Embryonic facial prominence (tissue), 1 donor: ENCODE measurements at regions not wholly inside any gene's neighbourhood (a gene's known extent, or its start where the extent isn't known, plus 50 kb on each side); places are given as distances from the start of the nearest gene placed in this dataset.
A peak's percentile ranks its signal among the peaks of the same experiment; 100 is the strongest.

Experiments used
- DNase-seq: peaks from one replicate; pipeline ENCODE4 v3.0.0-alpha.2; 2016; ENCODE audit errors: extremely low spot score

DNA sequence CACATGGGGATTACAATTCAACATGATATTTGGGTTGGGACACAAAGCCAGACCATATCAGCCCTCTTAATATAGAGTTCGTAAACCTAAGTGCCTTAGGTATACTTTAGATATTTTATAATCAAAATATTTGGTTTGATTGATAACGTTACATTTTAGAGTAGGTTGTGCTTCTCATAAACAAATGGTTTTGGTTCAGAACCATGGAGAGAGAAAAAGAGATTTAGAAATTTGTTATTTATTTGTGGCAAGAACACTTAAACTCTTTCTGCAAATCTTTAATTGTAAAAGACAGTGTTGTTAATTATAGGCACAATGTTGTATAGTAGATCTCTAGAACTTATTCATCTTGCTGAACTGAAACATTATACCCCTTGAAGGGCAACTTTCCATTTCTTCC lies 298.8 kb downstream of the TENT4A start:
- DNase-seq, result no peak

DNA sequence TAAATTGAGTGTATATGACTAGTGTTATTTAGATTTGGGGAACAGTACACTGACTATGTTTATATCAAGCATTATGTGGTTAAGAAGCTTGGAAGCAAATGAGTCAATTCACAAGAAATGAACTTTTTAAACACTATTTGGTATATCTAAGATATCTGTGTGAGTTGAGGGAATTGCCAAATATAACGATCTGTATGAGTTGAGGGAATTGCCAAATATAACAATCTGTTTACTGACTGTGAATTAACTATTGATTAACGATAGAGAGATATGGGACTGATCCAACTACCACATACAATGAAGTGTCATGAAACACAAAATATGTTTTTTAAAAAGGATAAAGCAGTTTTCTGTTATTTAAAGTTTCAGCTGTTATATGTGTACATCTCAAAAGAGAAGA lies 301.4 kb downstream of the TENT4A start:
- DNase-seq, result no peak

- DNase-seq, result no peak
These were observed 302.5 kb downstream of the TENT4A start for GRCh38 chr5:7015586-7016256.

GRCh38 chr5:7016999-7017747 lies 303.9 kb downstream of the TENT4A start:
- DNase-seq, result no peak

DNA sequence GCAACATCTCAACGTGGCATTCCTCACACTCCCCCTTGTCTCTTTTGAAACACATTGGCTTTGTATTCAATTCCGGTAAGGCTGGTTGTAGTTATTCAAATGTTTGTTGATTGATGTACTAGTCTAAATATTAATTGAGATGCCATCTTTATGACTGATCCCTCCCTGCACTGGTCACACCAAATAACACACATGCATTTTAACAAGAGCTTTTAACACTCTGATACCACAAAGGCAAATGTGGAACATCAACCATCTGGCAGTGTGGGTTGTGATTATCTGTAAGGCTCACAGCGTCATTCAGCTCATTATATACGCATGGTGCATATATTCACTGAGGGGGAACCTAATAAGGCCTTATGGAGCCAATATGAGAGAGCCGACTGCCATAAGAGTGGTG lies 305.0 kb downstream of the TENT4A start:
- no peak for DNase-seq

DNA sequence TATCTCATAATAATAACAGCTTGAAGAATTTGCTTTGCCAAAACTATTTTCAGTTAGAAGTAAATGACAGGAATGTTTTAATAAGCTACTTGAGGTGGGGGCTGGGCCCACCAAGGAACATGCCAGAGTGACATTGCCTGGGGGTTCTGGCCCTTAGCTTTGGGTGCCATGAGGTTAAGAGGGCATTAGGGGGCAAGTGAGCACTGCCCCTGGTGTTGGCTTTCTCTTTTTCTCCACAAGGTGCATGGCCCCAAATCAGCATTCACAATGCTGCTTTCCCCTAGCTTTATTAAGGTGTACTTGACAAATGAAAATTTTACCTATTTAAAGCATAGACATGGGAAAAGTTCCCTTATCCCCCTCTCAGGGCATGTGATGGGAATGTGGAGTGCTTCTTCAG lies 305.4 kb downstream of the TENT4A start:
- DNase-seq, result no peak

- DNase-seq, result no peak
These were observed 323.1 kb downstream of the TENT4A start for GRCh38 chr5:7036192-7036835.

GRCh38 chr5:7039074-7039473 lies 325.8 kb downstream of the TENT4A start:
- DNase-seq, result no peak

- no peak for DNase-seq
These were observed 326.9 kb downstream of the TENT4A start for GRCh38 chr5:7040111-7040510.

DNA sequence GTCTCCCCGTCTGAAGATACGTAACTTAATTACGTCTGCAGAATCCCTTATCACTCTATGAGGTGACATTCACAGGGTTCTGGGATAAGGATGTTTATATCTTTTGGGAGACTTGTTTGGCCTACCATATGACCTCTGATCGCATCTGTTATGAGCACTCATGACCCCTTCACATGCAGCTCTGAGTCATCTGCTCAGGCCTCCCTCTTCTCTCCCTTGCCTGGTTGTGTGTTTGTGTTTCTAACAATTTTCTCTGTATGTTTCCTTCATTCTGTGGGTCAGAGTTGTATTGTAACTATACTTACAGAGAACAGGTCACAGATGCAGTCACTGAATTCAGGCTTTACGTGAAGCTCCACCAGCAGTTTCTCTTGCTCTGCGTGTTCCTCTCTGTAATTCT lies 330.6 kb downstream of the TENT4A start:
- DNase-seq, result no peak

DNA sequence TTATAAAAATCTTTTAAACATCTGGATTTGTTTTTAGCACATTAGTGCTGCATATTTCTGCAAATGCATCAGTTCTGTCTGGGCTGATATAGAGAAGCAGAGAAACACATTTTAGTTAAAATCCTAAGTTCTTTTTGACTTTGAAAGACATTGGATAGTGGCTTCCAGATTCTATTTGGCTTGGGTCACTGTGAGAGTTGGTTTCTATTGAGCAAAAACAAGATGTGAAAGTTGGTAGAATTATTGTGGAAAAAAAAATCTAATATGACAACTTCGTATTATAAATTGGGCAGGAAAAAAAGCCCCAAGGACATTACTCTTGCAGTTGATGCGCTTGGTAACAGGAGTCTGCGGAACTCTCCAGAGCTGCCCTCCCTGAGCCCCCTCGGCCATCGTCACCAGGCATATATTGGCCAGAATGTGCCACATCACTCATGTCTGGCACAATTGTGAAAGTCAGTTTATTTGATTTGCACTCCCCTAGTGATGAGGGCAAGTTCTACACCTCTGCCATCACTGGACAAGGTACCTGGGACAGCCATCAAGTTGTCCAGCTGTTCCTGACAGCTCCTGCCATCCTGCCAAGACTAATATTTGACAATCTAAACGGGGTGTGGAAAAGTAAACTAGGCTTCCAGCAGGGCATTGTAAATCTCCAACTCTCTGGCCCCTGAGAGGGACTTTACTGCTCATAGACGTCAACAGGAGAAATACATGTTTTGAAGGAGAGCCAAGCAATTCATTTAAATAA lies 334.5 kb downstream of the TENT4A start:
- DNase-seq, result peak; percentile 23

DNA sequence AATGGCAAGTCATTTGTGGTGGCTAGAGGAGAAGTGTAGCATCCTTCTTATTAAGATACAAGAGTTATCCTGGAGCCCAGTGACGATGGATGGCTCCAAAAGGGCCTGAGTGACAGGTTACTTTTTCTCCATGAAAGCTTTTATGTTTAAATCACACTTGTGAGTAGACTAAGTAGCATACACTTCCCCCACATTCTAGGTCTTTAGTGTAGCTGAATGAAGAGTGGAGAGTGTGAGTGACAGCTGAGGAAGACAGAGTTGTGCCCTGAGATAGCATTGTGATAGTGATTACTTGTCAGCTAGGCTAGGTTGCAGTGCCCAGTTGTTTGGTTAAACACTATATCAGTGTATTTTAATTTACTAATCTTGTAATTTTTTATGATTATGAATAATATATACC lies 337.8 kb downstream of the TENT4A start:
- DNase-seq, result no peak

GRCh38 chr5:7053125-7053524 lies 339.9 kb downstream of the TENT4A start:
- DNase-seq, result no peak

DNA sequence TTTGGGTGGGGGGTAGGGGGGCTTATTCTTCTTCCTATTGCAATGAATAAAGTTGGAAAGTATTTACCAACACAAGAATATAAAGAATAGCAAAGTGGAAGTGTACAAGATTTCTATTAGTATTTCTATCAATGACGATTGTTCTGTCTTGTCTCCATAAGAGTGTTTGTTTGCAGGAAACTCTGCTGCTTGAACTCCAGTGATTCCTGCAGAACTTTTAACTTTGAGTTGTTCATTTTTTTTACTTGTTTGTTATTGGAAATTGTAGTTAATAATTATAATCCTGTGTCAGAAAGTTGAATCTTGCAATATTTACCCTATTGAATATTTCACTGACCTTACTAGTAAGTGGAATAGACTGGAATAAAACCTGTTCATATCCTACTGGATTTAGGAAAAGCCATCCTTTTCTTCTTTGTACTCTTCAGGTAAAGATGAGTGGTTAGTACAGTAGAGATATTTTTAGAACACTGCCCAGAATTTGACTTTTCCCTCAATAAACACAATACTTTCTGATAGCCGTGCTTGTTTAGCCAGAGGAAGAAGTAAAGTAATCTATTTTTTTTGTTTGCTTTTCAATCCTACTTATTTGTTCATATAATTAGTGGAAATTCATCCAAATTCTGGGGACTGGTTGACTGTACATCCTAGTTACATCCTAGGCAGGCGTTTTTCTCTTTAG lies 340.4 kb downstream of the TENT4A start:
- DNase-seq, result no peak

DNA sequence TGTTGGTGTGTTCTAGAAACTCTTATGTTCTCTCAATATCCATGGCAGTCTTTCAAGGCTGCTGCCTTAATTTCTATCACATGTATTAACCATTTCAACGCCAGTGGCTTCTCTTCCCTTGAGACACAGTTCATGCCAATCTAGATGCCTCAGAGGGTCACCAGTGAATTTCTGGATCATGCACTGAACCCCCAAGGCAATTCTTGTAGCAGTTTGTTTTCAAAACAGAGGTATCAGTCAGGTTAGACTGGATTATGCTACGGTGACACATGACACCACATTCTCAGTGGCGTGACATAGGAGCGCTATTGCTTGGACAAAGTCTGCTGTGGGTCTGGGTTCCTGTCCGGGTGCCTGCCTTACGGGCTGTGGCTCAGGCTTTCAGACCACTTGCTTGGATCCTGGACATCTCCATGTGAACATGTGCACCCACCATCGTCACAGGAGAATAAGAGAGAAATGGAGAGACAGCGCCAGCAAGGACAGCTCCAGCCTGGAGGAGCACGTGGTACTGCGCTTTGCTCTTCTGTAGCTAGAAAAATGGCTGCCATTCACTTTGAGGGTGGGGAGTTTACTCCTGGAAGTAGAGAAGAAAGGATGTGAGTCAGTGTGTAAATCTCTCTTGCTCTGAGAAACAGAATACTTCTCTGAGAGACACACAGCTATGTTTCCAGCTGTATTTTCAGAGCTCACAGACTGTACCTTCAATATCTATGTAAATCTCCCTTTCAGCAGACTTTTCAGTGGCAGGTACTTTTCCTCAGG lies 329.3 kb upstream of the ADCY2 start:
- DNase-seq, result no peak

DNA sequence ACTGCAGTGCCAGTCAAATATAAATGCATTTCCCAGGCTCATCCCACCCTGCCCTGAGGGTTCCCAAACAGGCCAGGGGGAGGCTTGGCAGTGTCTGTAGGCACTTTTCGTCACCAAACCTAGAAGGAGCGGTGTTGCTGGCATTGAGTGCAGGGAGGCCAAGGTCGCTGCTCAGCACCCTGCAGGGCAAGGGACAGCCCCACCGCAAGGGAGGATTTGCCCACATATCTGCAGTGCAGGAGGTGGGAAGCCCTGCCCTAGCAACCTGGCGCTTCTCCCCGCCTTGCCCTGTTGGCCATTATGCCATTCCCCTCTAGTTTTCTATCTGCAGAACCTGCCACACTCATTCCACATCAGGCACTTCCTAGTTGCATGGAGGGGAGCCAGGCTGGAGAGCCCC lies 327.8 kb upstream of the ADCY2 start:
- DNase-seq, result no peak

DNA sequence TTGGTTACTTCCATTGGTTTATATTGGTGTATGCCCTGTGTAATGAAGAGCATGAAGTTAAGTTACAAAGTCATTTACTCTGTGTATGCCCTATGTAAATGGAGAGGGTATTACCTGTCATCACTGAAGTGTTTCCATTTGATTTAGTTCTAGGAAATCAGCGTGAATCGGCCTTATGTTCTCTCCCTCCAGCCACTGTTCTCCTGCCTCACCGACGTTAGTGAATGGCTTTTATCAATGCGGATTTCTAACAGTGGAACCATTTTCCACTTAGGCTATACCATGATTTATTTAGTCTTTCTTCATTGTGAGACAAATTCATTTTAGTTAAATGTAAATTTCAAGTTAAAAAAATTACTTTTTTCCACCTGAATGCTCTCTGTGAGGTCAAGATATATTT lies 327.0 kb upstream of the ADCY2 start:
- no peak for DNase-seq

DNA sequence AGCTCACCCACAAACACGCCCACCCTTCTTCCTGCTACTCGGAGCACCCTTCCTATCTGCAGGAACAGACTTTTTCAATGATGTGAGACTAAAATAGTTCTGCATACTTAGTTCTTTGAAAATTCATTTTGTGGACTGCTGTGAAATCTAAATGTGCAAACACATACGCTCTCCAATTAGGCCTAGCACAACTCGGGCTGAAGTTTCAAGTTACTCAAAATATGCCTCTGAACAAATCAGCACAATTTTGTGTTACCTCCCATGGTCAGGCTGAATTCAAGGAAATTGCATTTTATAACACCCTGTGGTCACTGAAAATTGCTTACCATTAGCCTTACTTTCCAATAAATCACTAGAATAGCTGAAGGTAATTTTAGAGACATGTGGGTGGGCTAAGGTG lies 323.8 kb upstream of the ADCY2 start:
- no peak for DNase-seq

GRCh38 chr5:7073666-7074065 lies 322.3 kb upstream of the ADCY2 start:
- no peak for DNase-seq

GRCh38 chr5:7074176-7074575 lies 321.8 kb upstream of the ADCY2 start:
- no peak for DNase-seq

GRCh38 chr5:7075470-7075869 lies 320.5 kb upstream of the ADCY2 start:
- DNase-seq, result no peak
